GM23338 (cell line): ENCODE measurements at regions not wholly inside any gene's neighbourhood (a gene's known extent, or its start where the extent isn't known, plus 50 kb on each side); places are given as distances from the start of the nearest gene placed in this dataset.

Experiments used
- CREB1 ChIP-seq: fragments of 250-450 bp; sonication (Bioruptor Pico); IDR thresholded peaks from 2 replicates; pipeline ENCODE4 v1.5.0; 2020; ENCODE audit warnings: low read depth, mild to moderate bottlenecking, moderate library complexity
- EZH2 ChIP-seq: fragments of 200-600 bp; sonication (generic); IDR thresholded peaks from one replicate; pipeline ENCODE4 v1.8.0; 2017; ENCODE audit warnings: antibody characterized with exemption, mild to moderate bottlenecking, low read depth; ENCODE audit not compliant: unreplicated experiment
- EZH2phosphoT487 ChIP-seq: fragments of 200-600 bp; sonication (generic); IDR thresholded peaks from one replicate; pipeline ENCODE4 v1.8.1; 2018; ENCODE audit warnings: antibody characterized with exemption; ENCODE audit not compliant: unreplicated experiment
- JUNB ChIP-seq: IDR thresholded peaks from one replicate; pipeline ENCODE4 v1.6.1; 2016; ENCODE audit warnings: antibody characterized with exemption; ENCODE audit not compliant: unreplicated experiment
- POLR2AphosphoS5 ChIP-seq: IDR thresholded peaks from 2 replicates; pipeline ENCODE4 v1.6.1; 2016; ENCODE audit warnings: antibody characterized with exemption, low read depth
- STAT1 ChIP-seq: IDR thresholded peaks from one replicate; pipeline ENCODE4 v1.6.1; 2016; ENCODE audit warnings: antibody characterized with exemption; ENCODE audit not compliant: unreplicated experiment
- ZNF331 ChIP-seq: fragments of 250-450 bp; sonication (Bioruptor Pico); IDR thresholded peaks from 2 replicates; pipeline ENCODE4 v1.5.0; 2020; ENCODE audit warnings: low read depth, mild to moderate bottlenecking, moderate library complexity
- TF ChIP-seq, protein P1 (sequence below), 2 experiments: fragments of 200-600 bp in 1 of 2; sonication (generic) in 1 of 2; conservative IDR thresholded peaks; 2 replicates each; pipeline versions ENCODE4 v1.5.1 to v1.6.1; 2016 to 2017; ENCODE audit warnings: antibody characterized with exemption in 2 of 2, low read depth in 2 of 2, mild to moderate bottlenecking in 2 of 2, moderate library complexity in 1 of 2
- TF ChIP-seq, protein P2 (sequence below): IDR thresholded peaks from 2 replicates; pipeline ENCODE4 v1.6.1; 2016; ENCODE audit warnings: antibody characterized with exemption
- TF ChIP-seq, protein P3 (sequence below): IDR thresholded peaks from one replicate; pipeline ENCODE4 v1.6.1; 2018; ENCODE audit warnings: antibody characterized with exemption; ENCODE audit not compliant: unreplicated experiment

DNA sequence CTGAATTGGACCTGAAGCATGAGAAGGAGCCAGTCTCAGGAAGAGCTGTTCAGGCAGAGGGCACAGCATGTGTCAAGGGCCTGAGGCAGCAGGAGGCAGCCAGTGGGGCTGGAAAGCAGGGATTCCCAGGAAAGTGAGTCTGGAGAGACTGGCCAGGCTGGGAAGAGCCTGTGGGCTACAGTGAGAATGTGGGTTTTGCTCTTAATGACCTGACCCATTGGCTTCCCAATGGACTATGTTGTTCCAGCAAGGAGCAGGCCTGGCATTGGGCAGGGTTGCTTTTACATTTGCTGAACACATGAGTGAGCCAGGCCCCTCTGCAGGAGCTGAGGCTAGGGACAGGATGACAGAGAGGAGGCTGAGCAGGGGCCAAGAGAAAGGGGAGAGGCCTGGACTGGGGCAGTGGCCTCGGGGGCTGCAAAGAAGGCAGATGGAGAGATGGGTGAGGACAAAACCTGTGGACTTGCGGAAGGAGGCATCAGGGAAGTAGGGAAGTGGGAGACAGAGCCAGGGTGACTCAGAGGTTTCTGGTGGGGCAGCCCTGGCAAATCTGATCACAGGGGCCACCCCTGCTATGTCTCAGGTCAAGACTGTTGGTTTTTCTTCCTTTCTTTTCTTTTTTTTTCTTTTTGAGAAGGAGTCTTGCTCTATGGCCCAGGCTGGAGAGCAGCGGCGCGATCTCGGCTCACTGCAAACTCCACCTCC lies 65.9 kb upstream of the NEK6 start:
- TF ChIP-seq EZH2 (no peak), POLR2AphosphoS5 (no peak), CREB1 (CRISPR knock-in tag) (no peak), STAT1 (no peak), EZH2phosphoT487 (no peak), JUNB (no peak), ZNF331 (no peak)
- TF ChIP-seq, protein P1, sequence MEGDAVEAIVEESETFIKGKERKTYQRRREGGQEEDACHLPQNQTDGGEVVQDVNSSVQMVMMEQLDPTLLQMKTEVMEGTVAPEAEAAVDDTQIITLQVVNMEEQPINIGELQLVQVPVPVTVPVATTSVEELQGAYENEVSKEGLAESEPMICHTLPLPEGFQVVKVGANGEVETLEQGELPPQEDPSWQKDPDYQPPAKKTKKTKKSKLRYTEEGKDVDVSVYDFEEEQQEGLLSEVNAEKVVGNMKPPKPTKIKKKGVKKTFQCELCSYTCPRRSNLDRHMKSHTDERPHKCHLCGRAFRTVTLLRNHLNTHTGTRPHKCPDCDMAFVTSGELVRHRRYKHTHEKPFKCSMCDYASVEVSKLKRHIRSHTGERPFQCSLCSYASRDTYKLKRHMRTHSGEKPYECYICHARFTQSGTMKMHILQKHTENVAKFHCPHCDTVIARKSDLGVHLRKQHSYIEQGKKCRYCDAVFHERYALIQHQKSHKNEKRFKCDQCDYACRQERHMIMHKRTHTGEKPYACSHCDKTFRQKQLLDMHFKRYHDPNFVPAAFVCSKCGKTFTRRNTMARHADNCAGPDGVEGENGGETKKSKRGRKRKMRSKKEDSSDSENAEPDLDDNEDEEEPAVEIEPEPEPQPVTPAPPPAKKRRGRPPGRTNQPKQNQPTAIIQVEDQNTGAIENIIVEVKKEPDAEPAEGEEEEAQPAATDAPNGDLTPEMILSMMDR (conservative IDR thresholded peaks at IDR 0.05; ENCODE audit: low read depth in 2 of 2): no peak
- TF ChIP-seq, protein P2, sequence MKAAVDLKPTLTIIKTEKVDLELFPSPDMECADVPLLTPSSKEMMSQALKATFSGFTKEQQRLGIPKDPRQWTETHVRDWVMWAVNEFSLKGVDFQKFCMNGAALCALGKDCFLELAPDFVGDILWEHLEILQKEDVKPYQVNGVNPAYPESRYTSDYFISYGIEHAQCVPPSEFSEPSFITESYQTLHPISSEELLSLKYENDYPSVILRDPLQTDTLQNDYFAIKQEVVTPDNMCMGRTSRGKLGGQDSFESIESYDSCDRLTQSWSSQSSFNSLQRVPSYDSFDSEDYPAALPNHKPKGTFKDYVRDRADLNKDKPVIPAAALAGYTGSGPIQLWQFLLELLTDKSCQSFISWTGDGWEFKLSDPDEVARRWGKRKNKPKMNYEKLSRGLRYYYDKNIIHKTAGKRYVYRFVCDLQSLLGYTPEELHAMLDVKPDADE: no peak
- TF ChIP-seq, protein P3, sequence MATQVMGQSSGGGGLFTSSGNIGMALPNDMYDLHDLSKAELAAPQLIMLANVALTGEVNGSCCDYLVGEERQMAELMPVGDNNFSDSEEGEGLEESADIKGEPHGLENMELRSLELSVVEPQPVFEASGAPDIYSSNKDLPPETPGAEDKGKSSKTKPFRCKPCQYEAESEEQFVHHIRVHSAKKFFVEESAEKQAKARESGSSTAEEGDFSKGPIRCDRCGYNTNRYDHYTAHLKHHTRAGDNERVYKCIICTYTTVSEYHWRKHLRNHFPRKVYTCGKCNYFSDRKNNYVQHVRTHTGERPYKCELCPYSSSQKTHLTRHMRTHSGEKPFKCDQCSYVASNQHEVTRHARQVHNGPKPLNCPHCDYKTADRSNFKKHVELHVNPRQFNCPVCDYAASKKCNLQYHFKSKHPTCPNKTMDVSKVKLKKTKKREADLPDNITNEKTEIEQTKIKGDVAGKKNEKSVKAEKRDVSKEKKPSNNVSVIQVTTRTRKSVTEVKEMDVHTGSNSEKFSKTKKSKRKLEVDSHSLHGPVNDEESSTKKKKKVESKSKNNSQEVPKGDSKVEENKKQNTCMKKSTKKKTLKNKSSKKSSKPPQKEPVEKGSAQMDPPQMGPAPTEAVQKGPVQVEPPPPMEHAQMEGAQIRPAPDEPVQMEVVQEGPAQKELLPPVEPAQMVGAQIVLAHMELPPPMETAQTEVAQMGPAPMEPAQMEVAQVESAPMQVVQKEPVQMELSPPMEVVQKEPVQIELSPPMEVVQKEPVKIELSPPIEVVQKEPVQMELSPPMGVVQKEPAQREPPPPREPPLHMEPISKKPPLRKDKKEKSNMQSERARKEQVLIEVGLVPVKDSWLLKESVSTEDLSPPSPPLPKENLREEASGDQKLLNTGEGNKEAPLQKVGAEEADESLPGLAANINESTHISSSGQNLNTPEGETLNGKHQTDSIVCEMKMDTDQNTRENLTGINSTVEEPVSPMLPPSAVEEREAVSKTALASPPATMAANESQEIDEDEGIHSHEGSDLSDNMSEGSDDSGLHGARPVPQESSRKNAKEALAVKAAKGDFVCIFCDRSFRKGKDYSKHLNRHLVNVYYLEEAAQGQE: no peak
